Activated B cell treated with CpG ODN at 0.5 μM for 24 hours (primary cell): ENCODE measurements at regions not wholly inside any gene's neighbourhood (a gene's known extent, or its start where the extent isn't known, plus 50 kb on each side); places are given as distances from the start of the nearest gene placed in this dataset.

Source experiments
- ATAC-seq: fragments of 200-7000 bp; cut with Tn5 transposase; one replicate; pipeline ENCODE4 v1.10.0; 2021; ENCODE audit warnings: low read depth, mild to moderate bottlenecking, moderate library complexity
- CTCF ChIA-PET: fragments of 350-600 bp; sonication (Branson Sonifier 250); formaldehyde crosslinking; loops from one replicate; lab custom pipeline; 2021; ENCODE audit warnings: antibody characterized with exemption; lab: Charles Lee
- POLR2A ChIA-PET: fragments of 350-600 bp; sonication (Branson Sonifier 250); formaldehyde crosslinking; loops from one replicate; lab custom pipeline; 2021; ENCODE audit warnings: antibody characterized with exemption; lab: Charles Lee
- DNase-seq: peaks from one replicate; pipeline ENCODE4 v3.0.0; 2022
- H3K27ac Mint-ChIP-seq: one replicate; pipeline ENCODE4 v1.8.0; 2020; ENCODE audit warnings: mixed read lengths
- H3K27me3 Mint-ChIP-seq: one replicate; pipeline ENCODE4 v1.8.0; 2021; ENCODE audit warnings: mixed read lengths
- H3K36me3 Mint-ChIP-seq: one replicate; pipeline ENCODE4 v1.8.0; 2021; ENCODE audit warnings: low read depth, mixed read lengths
- H3K4me1 Mint-ChIP-seq: one replicate; pipeline ENCODE4 v1.8.0; 2021; ENCODE audit warnings: mixed read lengths
- H3K4me3 Mint-ChIP-seq: one replicate; pipeline ENCODE4 v1.8.0; 2020; ENCODE audit warnings: mild to moderate bottlenecking, mixed read lengths
- H3K9me3 Mint-ChIP-seq: one replicate; pipeline ENCODE4 v1.8.0; 2020; ENCODE audit warnings: mixed read lengths
- intact Hi-C: fragments of 100-400 bp; cut with micrococcal nuclease; formaldehyde crosslinking; loops from one replicate; pipeline ENCODE4 v1.15.1; 2024
- TF ChIP-seq, protein P1 (sequence below): fragments of 200-600 bp; IDR thresholded peaks from one replicate; pipeline ENCODE4 v1.8.0; 2022; ENCODE audit warnings: antibody characterized with exemption, mild to moderate bottlenecking

DNA sequence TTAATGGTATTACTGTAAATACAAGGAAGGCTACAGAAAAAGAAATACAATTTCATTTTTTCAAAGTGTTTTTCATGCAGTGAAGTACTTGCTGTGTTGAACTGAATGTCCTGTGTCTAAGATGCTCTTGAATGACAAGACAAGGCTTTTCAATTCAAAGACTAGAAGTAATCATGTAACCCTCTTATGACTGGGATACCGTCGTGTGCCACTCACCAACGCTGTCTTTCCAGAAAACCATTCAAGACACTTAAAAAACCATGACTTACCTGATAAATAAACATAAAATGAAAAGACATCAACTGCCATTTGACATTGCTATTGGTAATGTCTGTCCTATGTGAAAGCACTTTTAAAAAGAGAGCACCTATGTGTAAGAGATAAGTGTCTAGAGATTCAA, 183.1 kb upstream of the DPP10 start:
- TF ChIP-seq, protein P1, sequence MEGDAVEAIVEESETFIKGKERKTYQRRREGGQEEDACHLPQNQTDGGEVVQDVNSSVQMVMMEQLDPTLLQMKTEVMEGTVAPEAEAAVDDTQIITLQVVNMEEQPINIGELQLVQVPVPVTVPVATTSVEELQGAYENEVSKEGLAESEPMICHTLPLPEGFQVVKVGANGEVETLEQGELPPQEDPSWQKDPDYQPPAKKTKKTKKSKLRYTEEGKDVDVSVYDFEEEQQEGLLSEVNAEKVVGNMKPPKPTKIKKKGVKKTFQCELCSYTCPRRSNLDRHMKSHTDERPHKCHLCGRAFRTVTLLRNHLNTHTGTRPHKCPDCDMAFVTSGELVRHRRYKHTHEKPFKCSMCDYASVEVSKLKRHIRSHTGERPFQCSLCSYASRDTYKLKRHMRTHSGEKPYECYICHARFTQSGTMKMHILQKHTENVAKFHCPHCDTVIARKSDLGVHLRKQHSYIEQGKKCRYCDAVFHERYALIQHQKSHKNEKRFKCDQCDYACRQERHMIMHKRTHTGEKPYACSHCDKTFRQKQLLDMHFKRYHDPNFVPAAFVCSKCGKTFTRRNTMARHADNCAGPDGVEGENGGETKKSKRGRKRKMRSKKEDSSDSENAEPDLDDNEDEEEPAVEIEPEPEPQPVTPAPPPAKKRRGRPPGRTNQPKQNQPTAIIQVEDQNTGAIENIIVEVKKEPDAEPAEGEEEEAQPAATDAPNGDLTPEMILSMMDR = no peak
- no peak for ATAC-seq
- Mint-ChIP-seq H3K27me3 (peaks cover 12% of the 10 kb centered on the region), H3K27ac (no peak overlapping the region), H3K9me3 (no peaks in the 10 kb centered on the region), H3K4me1 (no peaks in the 10 kb centered on the region), H3K4me3 (no peak overlapping the region), H3K36me3 (no peaks in the 10 kb centered on the region)
- intact Hi-C loops = no loop called here
- DNase-seq = no peak
- CTCF ChIA-PET = no interaction called here
- POLR2A ChIA-PET = no interaction called here

DNA sequence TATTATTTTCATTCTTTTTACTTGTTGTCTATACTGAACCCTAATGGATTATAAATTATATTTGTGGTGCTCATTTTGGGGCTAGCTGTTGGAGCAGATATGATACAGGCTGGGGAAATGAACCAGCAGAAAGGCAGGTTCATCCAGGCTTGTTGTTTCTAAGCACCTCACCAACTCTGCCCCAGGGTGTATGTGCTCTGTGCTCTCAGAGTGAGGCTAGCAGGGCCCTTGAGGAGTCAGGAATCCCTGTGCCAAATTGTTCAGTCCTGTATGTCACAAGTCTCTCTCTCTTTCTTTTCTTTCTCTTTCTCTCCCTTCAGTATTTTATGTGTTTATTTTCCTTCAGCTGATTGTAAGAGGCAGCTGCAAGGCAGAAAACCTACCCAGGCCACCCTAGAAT, 181.1 kb upstream of the DPP10 start:
- no peak for DNase-seq
- CTCF ChIA-PET = no interaction called here

DNA sequence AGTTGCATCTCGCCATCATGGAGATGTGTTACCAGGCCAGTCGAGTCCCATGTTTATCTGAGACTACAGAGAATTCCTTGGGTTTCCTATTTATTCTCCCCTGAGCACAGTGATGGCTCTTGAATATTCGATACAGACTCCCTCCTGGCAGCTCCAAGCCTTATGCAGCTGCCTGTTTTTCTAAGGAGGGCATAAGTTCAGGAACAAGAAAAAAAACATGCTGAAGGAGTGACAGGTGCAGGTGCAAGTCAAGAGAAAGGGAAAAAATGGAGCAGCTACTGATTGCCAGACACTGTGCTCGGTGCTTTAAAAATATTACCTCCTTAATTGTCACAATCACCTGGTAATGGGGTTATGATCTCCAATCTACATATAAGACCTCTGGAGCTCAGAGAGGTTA, 177.2 kb upstream of the DPP10 start:
- no peak overlapping the region for H3K27ac Mint-ChIP-seq
- ATAC-seq (no peak), DNase-seq (no peak)
- H3K4me1 Mint-ChIP-seq = no peaks in the 10 kb centered on the region
- no peaks in the 10 kb centered on the region for H3K9me3 Mint-ChIP-seq
- H3K36me3 Mint-ChIP-seq = no peaks in the 10 kb centered on the region
- peaks cover 6% of the 10 kb centered on the region for H3K27me3 Mint-ChIP-seq
- CTCF ChIA-PET = no interaction called here
- intact Hi-C loops = no loop called here
- POLR2A ChIA-PET = no interaction called here
- TF ChIP-seq, protein P1 = no peak
- H3K4me3 Mint-ChIP-seq = no peak overlapping the region

More for the DNA sequence above, 181.1 kb upstream of the DPP10 start:
- Mint-ChIP-seq H3K27me3 (peaks cover 7% of the 10 kb centered on the region), H3K36me3 (no peaks in the 10 kb centered on the region), H3K9me3 (no peaks in the 10 kb centered on the region), H3K4me3 (no peak overlapping the region), H3K4me1 (no peaks in the 10 kb centered on the region), H3K27ac (no peak overlapping the region)
- TF ChIP-seq, protein P1 = no peak
- ATAC-seq = no peak
- POLR2A ChIA-PET = no interaction called here
- intact Hi-C loops = no loop called here

DNA sequence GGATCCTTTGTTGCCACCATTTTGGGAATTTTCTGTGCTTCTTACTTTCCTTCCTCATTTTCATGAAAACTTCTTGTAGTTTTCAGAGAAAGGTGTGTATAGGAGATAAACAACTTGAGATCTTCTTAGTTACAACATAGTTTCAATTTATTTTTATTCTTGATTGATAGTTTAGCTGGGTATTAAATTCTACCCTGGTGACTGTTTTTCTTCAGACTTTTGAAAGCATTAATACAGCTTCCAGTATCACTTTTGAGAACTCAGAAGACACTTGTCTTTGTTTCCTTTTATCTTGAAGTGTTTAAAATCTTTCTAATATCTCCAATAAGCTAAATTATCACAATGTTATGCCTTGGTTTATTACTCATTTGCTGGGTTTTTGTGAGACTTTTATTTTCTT, 167.5 kb upstream of the DPP10 start:
- Mint-ChIP-seq H3K27me3 (no peaks in the 10 kb centered on the region), H3K9me3 (peaks cover 21% of the 10 kb centered on the region), H3K4me1 (no peaks in the 10 kb centered on the region), H3K27ac (no peak overlapping the region), H3K36me3 (no peaks in the 10 kb centered on the region), H3K4me3 (no peak overlapping the region)
- ChIA-PET CTCF (no interaction called here), POLR2A (no interaction called here)
- TF ChIP-seq, protein P1 = no peak
- intact Hi-C loops = no loop called here
- DNase-seq (no peak), ATAC-seq (no peak)

DNA sequence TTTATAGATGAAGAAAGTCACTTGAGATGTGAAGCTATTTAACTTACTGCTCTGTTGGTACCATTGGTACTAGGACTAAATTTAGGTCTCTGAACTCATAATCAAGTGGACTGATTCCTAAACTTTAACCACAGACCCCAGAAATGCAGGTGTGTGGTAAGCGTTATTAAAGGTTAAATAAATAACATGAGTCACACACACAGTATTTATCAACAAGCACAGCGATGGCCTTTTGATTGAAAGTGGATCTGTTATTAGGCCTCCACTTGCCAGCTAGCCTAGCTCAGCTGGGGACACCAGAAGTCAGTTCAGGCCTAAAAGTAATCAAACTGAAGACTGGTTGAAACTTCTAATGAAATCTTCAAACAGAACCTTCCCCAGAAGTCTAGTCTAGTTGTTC, 161.3 kb upstream of the DPP10 start:
- CTCF ChIA-PET = no interaction called here
- no peak for ATAC-seq
- no peak overlapping the region for H3K4me3 Mint-ChIP-seq
- intact Hi-C loops = no loop called here
- TF ChIP-seq, protein P1 = no peak
- DNase-seq = no peak
- no peaks in the 10 kb centered on the region for H3K4me1 Mint-ChIP-seq
- H3K36me3 Mint-ChIP-seq = no peaks in the 10 kb centered on the region
- no peak overlapping the region for H3K27ac Mint-ChIP-seq
- POLR2A ChIA-PET = no interaction called here
- H3K9me3 Mint-ChIP-seq = peaks cover under 1% of the 10 kb centered on the region
- peaks cover 2% of the 10 kb centered on the region for H3K27me3 Mint-ChIP-seq
